A673 (cell line): ENCODE measurements at regions not wholly inside any gene's neighbourhood (a gene's known extent, or its start where the extent isn't known, plus 50 kb on each side); places are given as distances from the start of the nearest gene placed in this dataset.
"Not testable (repeated sequence)": the region's sequence is repeated elsewhere in the genome, so short reads cannot be mapped to it uniquely, and the experiment has no call there.

ENCODE experiments used
- CTCF ChIP-seq: fragments of 300-800, 200-600 bp; sonication (generic); conservative IDR thresholded peaks from 2 replicates; pipeline ENCODE4 v1.5.1; 2017; ENCODE audit warnings: low read depth, mild to moderate bottlenecking, antibody characterized with exemption, low read length, moderate library complexity, mixed read lengths
- EZH2 ChIP-seq: fragments of 200-600 bp; sonication (generic); IDR thresholded peaks from 2 replicates; pipeline ENCODE4 v1.6.1; 2017; ENCODE audit warnings: borderline replicate concordance, low read depth, mild to moderate bottlenecking, mixed read lengths, antibody characterized with exemption, low read length; ENCODE audit not compliant: poor library complexity, severe bottlenecking

- TF ChIP-seq CTCF: peak; percentile 52
- TF ChIP-seq EZH2: not testable (repeated sequence)
These were observed 96.4 kb upstream of the WSB1 start for GRCh38 chr17:27197505-27197904.
